ENCODE measurements at regions not wholly inside any gene's neighbourhood (a gene's known extent, or its start where the extent isn't known, plus 50 kb on each side); places are given as distances from the start of the nearest gene placed in this dataset.
A peak's percentile ranks its signal among the peaks of the same experiment; 100 is the strongest.
"Not testable (repeated sequence)": the region's sequence is repeated elsewhere in the genome, so short reads cannot be mapped to it uniquely, and the experiment has no call there.

DNA sequence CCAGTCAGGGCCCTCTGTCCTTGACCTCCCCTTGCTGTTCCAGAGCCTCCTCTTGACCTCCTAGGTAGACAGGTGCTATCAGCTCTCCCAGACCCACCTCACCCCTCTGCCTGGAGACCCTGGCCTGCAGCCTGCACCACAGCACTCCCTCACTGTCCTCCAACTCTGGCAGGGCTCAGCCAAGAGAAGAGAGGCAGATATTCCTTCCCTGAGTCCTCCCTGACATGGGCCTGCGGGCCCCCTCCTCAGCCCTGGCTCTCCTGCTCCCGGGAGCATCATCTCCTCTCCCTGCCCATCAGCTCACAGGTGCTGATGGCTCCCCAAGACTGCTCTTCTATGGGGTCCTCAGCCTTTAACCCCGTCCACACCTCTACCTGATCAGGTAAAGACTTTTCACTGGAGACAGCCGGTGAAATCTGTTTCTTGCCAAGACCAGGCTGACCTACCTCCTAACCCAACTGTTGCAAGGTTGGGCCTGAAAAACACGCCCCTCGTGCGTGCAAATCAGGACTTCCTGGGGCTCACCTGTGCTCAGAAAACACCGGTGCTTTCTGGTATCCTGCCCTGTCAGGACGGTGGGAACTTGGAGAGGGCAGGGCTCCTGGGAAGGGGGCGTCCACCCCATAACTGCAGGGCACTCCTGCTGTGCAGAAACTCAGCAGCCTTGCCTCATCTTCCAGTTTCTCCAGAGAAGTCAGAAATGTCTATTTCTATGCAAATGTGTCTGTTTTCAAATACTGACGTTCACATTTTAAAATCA, 160.7 kb downstream of the SHANK2 start:
- DNase-seq (no peak), ATAC-seq (ENCODE audit: insufficient read depth, low read depth) (no peak)
- H3K9ac ChIP-seq (ENCODE audit: low read depth, low read length) = no peak overlapping the region
- H3K4me3 ChIP-seq (ENCODE audit: low read depth in 1 of 2, low read length in 2 of 2) = no peak overlapping the region
- no peaks in the 10 kb centered on the region for H3K36me3 ChIP-seq (ENCODE audit: insufficient read depth, low read length)
- H3K4me2 ChIP-seq (ENCODE audit: insufficient read depth, low read length) = no peak overlapping the region
- H3K9me3 ChIP-seq (ENCODE audit: insufficient read depth, low read length, severe bottlenecking) = no peaks in the 10 kb centered on the region
- H3K27ac ChIP-seq (ENCODE audit: low read length) = no peak overlapping the region
- no peaks in the 10 kb centered on the region for H3K79me2 ChIP-seq (ENCODE audit: insufficient read depth, low read length)
- H4K20me1 ChIP-seq (ENCODE audit: insufficient read depth, low read length) = no peaks in the 10 kb centered on the region
- no peak overlapping the region for H2AFZ ChIP-seq (ENCODE audit: low read depth, low read length)
- TF ChIP-seq EZH2 (IDR thresholded peaks at IDR 0.05; ENCODE audit: borderline replicate concordance, low read depth, low read length, severe bottlenecking) = no peak
- TF ChIP-seq, protein P1, sequence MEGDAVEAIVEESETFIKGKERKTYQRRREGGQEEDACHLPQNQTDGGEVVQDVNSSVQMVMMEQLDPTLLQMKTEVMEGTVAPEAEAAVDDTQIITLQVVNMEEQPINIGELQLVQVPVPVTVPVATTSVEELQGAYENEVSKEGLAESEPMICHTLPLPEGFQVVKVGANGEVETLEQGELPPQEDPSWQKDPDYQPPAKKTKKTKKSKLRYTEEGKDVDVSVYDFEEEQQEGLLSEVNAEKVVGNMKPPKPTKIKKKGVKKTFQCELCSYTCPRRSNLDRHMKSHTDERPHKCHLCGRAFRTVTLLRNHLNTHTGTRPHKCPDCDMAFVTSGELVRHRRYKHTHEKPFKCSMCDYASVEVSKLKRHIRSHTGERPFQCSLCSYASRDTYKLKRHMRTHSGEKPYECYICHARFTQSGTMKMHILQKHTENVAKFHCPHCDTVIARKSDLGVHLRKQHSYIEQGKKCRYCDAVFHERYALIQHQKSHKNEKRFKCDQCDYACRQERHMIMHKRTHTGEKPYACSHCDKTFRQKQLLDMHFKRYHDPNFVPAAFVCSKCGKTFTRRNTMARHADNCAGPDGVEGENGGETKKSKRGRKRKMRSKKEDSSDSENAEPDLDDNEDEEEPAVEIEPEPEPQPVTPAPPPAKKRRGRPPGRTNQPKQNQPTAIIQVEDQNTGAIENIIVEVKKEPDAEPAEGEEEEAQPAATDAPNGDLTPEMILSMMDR (IDR thresholded peaks at IDR 0.05; ENCODE audit: borderline replicate concordance, extremely low read depth, low read length, poor library complexity, severe bottlenecking) = no peak
- no peaks in the 10 kb centered on the region for H3K27me3 ChIP-seq (ENCODE audit: insufficient read depth, low read length, poor library complexity)
- no peaks in the 10 kb centered on the region for H3K4me1 ChIP-seq (ENCODE audit: insufficient read depth, low read length)

DNA sequence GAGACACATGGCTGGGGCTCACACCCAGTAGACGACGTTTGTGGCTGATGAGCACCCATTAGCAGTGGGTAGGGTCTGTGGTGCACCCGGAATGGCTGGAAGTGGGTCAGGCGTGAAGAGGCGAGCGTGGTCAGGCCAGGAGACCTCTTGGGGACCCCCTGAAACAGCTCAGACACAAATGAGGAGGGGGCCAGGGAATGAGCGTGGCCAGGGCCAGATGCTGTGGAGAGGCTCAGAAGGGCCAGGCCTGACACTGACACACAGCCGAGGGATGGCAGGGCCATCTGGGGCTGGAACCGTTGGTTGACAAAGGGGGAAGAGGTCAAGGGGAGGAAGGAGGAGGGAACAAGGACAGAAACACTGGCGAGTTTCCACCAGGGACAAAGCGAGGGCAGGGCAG, 162.8 kb downstream of the SHANK2 start:
- Histone ChIP-seq H3K36me3 (ENCODE audit: insufficient read depth, low read length) (no peaks in the 10 kb centered on the region), H3K79me2 (ENCODE audit: insufficient read depth, low read length) (no peaks in the 10 kb centered on the region), H3K4me3 (ENCODE audit: low read depth in 1 of 2, low read length in 2 of 2) (no peak overlapping the region), H3K9me3 (ENCODE audit: insufficient read depth, low read length, severe bottlenecking) (no peaks in the 10 kb centered on the region), H2AFZ (ENCODE audit: low read depth, low read length) (no peak overlapping the region), H4K20me1 (ENCODE audit: insufficient read depth, low read length) (no peaks in the 10 kb centered on the region), H3K4me2 (ENCODE audit: insufficient read depth, low read length) (no peak overlapping the region), H3K9ac (ENCODE audit: low read depth, low read length) (no peak overlapping the region), H3K4me1 (ENCODE audit: insufficient read depth, low read length) (no peaks in the 10 kb centered on the region), H3K27me3 (ENCODE audit: insufficient read depth, low read length, poor library complexity) (no peaks in the 10 kb centered on the region), H3K27ac (ENCODE audit: low read length) (no peak overlapping the region)
- TF ChIP-seq EZH2 (IDR thresholded peaks at IDR 0.05; ENCODE audit: borderline replicate concordance, low read depth, low read length, severe bottlenecking) = no peak
- TF ChIP-seq, protein P1 (IDR thresholded peaks at IDR 0.05; ENCODE audit: borderline replicate concordance, extremely low read depth, low read length, poor library complexity, severe bottlenecking) = no peak
- ATAC-seq (ENCODE audit: insufficient read depth, low read depth) (no peak), DNase-seq (no peak)

DNA sequence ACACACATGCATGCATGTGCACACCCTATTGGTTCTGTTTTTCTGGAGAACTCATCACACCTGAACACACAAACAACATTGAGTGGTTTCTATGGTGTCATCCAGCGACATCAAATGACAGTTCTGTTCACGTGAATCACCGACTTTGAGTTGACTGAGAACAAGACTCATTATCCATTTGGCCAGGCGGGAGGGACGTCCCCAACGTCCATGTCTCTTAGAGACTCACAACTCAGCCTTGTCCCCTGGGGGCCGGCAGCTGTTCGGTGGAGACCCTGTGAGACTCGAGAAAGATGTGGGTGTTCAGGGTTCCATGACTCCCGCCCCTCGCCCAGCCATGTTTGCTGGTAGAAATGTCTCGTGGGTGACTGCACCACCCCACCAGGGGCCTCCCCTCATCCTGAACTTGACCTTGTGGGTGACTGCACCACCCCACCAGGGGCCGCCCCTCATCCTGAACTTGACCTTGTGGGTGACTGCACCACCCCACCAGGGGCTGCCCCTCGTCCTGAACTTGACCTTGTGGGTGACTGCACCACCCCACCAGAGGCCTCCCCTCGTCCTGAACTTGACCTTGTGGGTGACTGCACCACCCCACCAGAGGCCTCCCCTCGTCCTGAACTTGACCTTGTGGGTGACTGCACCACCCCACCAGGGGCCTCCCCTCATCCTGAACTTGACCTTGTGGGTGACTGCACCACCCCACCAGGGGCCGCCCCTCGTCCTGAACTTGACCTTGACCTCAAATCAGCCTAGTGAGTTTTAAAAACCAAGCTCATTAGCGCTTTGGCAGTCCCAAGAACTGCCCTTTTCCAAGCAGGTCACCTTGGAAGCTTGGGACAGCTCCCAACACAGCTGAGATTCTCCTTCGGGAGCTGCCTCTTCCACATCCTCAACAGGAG, 163.8 kb downstream of the SHANK2 start:
- H3K27ac ChIP-seq (ENCODE audit: low read length); H3K4me3 ChIP-seq (ENCODE audit: low read depth in 1 of 2, low read length in 2 of 2); DNase-seq; H3K36me3 ChIP-seq (ENCODE audit: insufficient read depth, low read length); H3K27me3 ChIP-seq (ENCODE audit: insufficient read depth, low read length, poor library complexity); H3K9me3 ChIP-seq (ENCODE audit: insufficient read depth, low read length, severe bottlenecking); H3K4me1 ChIP-seq (ENCODE audit: insufficient read depth, low read length); H4K20me1 ChIP-seq (ENCODE audit: insufficient read depth, low read length); H3K9ac ChIP-seq (ENCODE audit: low read depth, low read length); H2AFZ ChIP-seq (ENCODE audit: low read depth, low read length); H3K79me2 ChIP-seq (ENCODE audit: insufficient read depth, low read length); H3K4me2 ChIP-seq (ENCODE audit: insufficient read depth, low read length); ATAC-seq (ENCODE audit: insufficient read depth, low read depth): not testable (repeated sequence)

- peak; percentile 7 for DNase-seq
- no peak overlapping the region for H3K4me3 ChIP-seq (ENCODE audit: low read depth in 1 of 2, low read length in 2 of 2)
- no peak overlapping the region for H3K4me2 ChIP-seq (ENCODE audit: insufficient read depth, low read length)
- no peaks in the 10 kb centered on the region for H3K4me1 ChIP-seq (ENCODE audit: insufficient read depth, low read length)
- H3K9ac ChIP-seq (ENCODE audit: low read depth, low read length) = no peak overlapping the region
- H3K27me3 ChIP-seq (ENCODE audit: insufficient read depth, low read length, poor library complexity) = no peaks in the 10 kb centered on the region
- H2AFZ ChIP-seq (ENCODE audit: low read depth, low read length) = no peak overlapping the region
- no peaks in the 10 kb centered on the region for H4K20me1 ChIP-seq (ENCODE audit: insufficient read depth, low read length)
- no peaks in the 10 kb centered on the region for H3K79me2 ChIP-seq (ENCODE audit: insufficient read depth, low read length)
- no peak for TF ChIP-seq EZH2 (IDR thresholded peaks at IDR 0.05; ENCODE audit: borderline replicate concordance, low read depth, low read length, severe bottlenecking)
- TF ChIP-seq, protein P1 (IDR thresholded peaks at IDR 0.05; ENCODE audit: borderline replicate concordance, extremely low read depth, low read length, poor library complexity, severe bottlenecking) = peak; percentile 50
- H3K27ac ChIP-seq (ENCODE audit: low read length) = no peak overlapping the region
- H3K9me3 ChIP-seq (ENCODE audit: insufficient read depth, low read length, severe bottlenecking) = no peaks in the 10 kb centered on the region
- no peak for ATAC-seq (ENCODE audit: insufficient read depth, low read depth)
- no peaks in the 10 kb centered on the region for H3K36me3 ChIP-seq (ENCODE audit: insufficient read depth, low read length)
These were observed 165.6 kb downstream of the SHANK2 start for GRCh38 chr11:71086687-71087258.

All from DND-41 (cell line).